Upper lobe of left lung (tissue), 4 donors: ENCODE measurements at regions not wholly inside any gene's neighbourhood (a gene's known extent, or its start where the extent isn't known, plus 50 kb on each side); places are given as distances from the start of the nearest gene placed in this dataset.
A peak's percentile ranks its signal among the peaks of the same experiment; 100 is the strongest.

ENCODE experiments used
- EP300 ChIP-seq, 4 donors: sonication (generic); formaldehyde crosslinking; IDR thresholded peaks; one replicate each; pipeline ENCODE4 v1.5.1; 2017; ENCODE audit warnings: antibody characterized with exemption in 4 of 4, control low read depth in 2 of 4
- TF ChIP-seq, protein P1 (sequence below), 6 experiments: fragments of 450-650 bp in 4 of 6; fragments of 200-600 bp in 2 of 6; sonication (generic) in 2 of 6; IDR thresholded peaks; one replicate each; pipeline ENCODE4 v1.5.1; 2016 to 2019; ENCODE audit warnings: antibody characterized with exemption in 6 of 6

DNA sequence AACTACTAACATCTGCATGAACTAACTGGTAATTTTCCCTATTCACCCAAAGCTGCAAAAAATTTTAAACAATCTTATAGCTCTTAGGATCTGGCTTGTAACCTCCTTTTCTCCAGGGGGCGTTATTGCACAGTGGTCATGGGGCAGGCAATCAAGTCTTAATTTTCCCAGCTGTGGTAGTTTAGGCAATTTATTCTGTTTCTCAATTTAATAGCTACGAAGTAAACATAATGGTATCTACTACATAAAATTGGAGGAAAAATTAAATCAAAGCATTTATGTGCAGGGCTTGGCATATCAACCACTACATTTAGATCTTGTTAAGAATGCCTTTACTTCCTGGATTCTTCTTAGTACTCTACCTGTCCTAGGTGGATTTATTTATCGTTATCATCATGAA is 137.4 kb upstream of the GUCY1A1 start:
- TF ChIP-seq, protein P1, sequence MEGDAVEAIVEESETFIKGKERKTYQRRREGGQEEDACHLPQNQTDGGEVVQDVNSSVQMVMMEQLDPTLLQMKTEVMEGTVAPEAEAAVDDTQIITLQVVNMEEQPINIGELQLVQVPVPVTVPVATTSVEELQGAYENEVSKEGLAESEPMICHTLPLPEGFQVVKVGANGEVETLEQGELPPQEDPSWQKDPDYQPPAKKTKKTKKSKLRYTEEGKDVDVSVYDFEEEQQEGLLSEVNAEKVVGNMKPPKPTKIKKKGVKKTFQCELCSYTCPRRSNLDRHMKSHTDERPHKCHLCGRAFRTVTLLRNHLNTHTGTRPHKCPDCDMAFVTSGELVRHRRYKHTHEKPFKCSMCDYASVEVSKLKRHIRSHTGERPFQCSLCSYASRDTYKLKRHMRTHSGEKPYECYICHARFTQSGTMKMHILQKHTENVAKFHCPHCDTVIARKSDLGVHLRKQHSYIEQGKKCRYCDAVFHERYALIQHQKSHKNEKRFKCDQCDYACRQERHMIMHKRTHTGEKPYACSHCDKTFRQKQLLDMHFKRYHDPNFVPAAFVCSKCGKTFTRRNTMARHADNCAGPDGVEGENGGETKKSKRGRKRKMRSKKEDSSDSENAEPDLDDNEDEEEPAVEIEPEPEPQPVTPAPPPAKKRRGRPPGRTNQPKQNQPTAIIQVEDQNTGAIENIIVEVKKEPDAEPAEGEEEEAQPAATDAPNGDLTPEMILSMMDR (IDR thresholded peaks at IDR 0.05) = peak in 2 of 6 experiments; percentile 11 to 17
- TF ChIP-seq EP300 (IDR thresholded peaks at IDR 0.05) = no peak
